ENCODE measurements at regions not wholly inside any gene's neighbourhood (a gene's known extent, or its start where the extent isn't known, plus 50 kb on each side); places are given as distances from the start of the nearest gene placed in this dataset.

- H2AFZ ChIP-seq (ENCODE audit: low read depth, low read length), result no peak overlapping the region
- no peaks in the 10 kb centered on the region for H4K20me1 ChIP-seq (ENCODE audit: insufficient read depth, low read length)
- no peaks in the 10 kb centered on the region for H3K79me2 ChIP-seq (ENCODE audit: insufficient read depth, low read length)
- DNase-seq, result no peak
- H3K4me1 ChIP-seq (ENCODE audit: insufficient read depth, low read length), result no peaks in the 10 kb centered on the region
- H3K9me3 ChIP-seq (ENCODE audit: insufficient read depth, low read length, severe bottlenecking), result peaks cover 24% of the 10 kb centered on the region
- no peak overlapping the region for H3K27ac ChIP-seq (ENCODE audit: low read length)
- no peak overlapping the region for H3K4me3 ChIP-seq (ENCODE audit: low read depth in 1 of 2, low read length in 2 of 2)
- no peaks in the 10 kb centered on the region for H3K36me3 ChIP-seq (ENCODE audit: insufficient read depth, low read length)
- no peak for ATAC-seq (ENCODE audit: insufficient read depth, low read depth)
- no peak overlapping the region for H3K4me2 ChIP-seq (ENCODE audit: insufficient read depth, low read length)
- no peak overlapping the region for H3K9ac ChIP-seq (ENCODE audit: low read depth, low read length)
- peak; percentile 12 for TF ChIP-seq CTCF (IDR thresholded peaks at IDR 0.05; ENCODE audit: borderline replicate concordance, extremely low read depth, low read length, poor library complexity, severe bottlenecking)
- no peak for TF ChIP-seq EZH2 (IDR thresholded peaks at IDR 0.05; ENCODE audit: borderline replicate concordance, low read depth, low read length, severe bottlenecking)
- H3K27me3 ChIP-seq (ENCODE audit: insufficient read depth, low read length, poor library complexity), result no peaks in the 10 kb centered on the region
These were observed 307.7 kb downstream of the SHANK2 start for GRCh38 chr11:70944636-70945035.

- DNase-seq, result no peak
- H3K4me1 ChIP-seq (ENCODE audit: insufficient read depth, low read length), result no peaks in the 10 kb centered on the region
- H3K79me2 ChIP-seq (ENCODE audit: insufficient read depth, low read length), result no peaks in the 10 kb centered on the region
- H3K27ac ChIP-seq (ENCODE audit: low read length), result no peak overlapping the region
- no peaks in the 10 kb centered on the region for H4K20me1 ChIP-seq (ENCODE audit: insufficient read depth, low read length)
- H3K4me3 ChIP-seq (ENCODE audit: low read depth in 1 of 2, low read length in 2 of 2), result no peak overlapping the region
- H2AFZ ChIP-seq (ENCODE audit: low read depth, low read length), result no peak overlapping the region
- no peaks in the 10 kb centered on the region for H3K36me3 ChIP-seq (ENCODE audit: insufficient read depth, low read length)
- H3K9ac ChIP-seq (ENCODE audit: low read depth, low read length), result no peak overlapping the region
- peaks cover 16% of the 10 kb centered on the region for H3K9me3 ChIP-seq (ENCODE audit: insufficient read depth, low read length, severe bottlenecking)
- no peak overlapping the region for H3K4me2 ChIP-seq (ENCODE audit: insufficient read depth, low read length)
- ATAC-seq (ENCODE audit: insufficient read depth, low read depth), result no peak
- no peaks in the 10 kb centered on the region for H3K27me3 ChIP-seq (ENCODE audit: insufficient read depth, low read length, poor library complexity)
- TF ChIP-seq CTCF (IDR thresholded peaks at IDR 0.05; ENCODE audit: borderline replicate concordance, extremely low read depth, low read length, poor library complexity, severe bottlenecking) (no peak), EZH2 (IDR thresholded peaks at IDR 0.05; ENCODE audit: borderline replicate concordance, low read depth, low read length, severe bottlenecking) (no peak)
These were observed 304.0 kb downstream of the SHANK2 start for GRCh38 chr11:70948398-70948797.

GRCh38 chr11:70948855-70949531 is 303.4 kb downstream of the SHANK2 start:
- Histone ChIP-seq H3K27me3 (ENCODE audit: insufficient read depth, low read length, poor library complexity) (no peaks in the 10 kb centered on the region), H3K36me3 (ENCODE audit: insufficient read depth, low read length) (no peaks in the 10 kb centered on the region), H3K9me3 (ENCODE audit: insufficient read depth, low read length, severe bottlenecking) (peaks cover 13% of the 10 kb centered on the region), H2AFZ (ENCODE audit: low read depth, low read length) (no peak overlapping the region), H3K9ac (ENCODE audit: low read depth, low read length) (no peak overlapping the region), H3K27ac (ENCODE audit: low read length) (no peak overlapping the region), H4K20me1 (ENCODE audit: insufficient read depth, low read length) (no peaks in the 10 kb centered on the region), H3K4me3 (ENCODE audit: low read depth in 1 of 2, low read length in 2 of 2) (no peak overlapping the region), H3K4me2 (ENCODE audit: insufficient read depth, low read length) (no peak overlapping the region), H3K4me1 (ENCODE audit: insufficient read depth, low read length) (no peaks in the 10 kb centered on the region), H3K79me2 (ENCODE audit: insufficient read depth, low read length) (no peaks in the 10 kb centered on the region)
- ATAC-seq (ENCODE audit: insufficient read depth, low read depth) (no peak), DNase-seq (no peak)
- TF ChIP-seq EZH2 (IDR thresholded peaks at IDR 0.05; ENCODE audit: borderline replicate concordance, low read depth, low read length, severe bottlenecking) (no peak), CTCF (IDR thresholded peaks at IDR 0.05; ENCODE audit: borderline replicate concordance, extremely low read depth, low read length, poor library complexity, severe bottlenecking) (no peak)
